ENCODE measurements at regions not wholly inside any gene's neighbourhood (a gene's known extent, or its start where the extent isn't known, plus 50 kb on each side); places are given as distances from the start of the nearest gene placed in this dataset.

DNA sequence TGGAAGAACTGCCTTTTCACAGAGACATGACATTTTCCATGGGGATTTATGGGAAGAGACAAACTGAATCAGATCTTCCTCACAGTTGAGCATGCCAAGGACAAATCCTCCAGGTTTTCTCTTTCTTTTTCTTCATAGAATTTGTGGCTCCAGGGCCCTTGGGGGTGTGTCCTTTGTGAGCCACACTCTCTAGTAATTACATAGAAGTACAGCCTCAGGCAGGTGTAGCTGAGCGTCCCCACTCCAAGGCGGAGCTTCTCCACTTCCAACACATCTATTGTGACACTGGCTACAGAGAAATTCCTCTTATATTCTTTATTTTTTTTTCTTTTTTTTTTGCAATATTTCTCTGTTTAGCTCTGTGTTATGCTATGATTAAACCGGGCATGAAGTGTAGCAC is 420.5 kb upstream of the CD180 start:
- intact Hi-C loops (cut with DNase I, micrococcal nuclease), result no loop called here
- no peaks in the 10 kb centered on the region for H3K27me3 ChIP-seq (ENCODE audit: control insufficient read depth in 1 of 2, insufficient read depth in 2 of 2, low read length in 2 of 2)
- no peak for TF ChIP-seq CTCF (IDR thresholded peaks at IDR 0.05)

GRCh38 chr5:67612961-67613360 is 416.4 kb upstream of the CD180 start:
- H3K9me3 Mint-ChIP-seq, result no peaks in the 10 kb centered on the region
- TF ChIP-seq CTCF (IDR thresholded peaks at IDR 0.05), result no peak
- Histone ChIP-seq H3K4me1 (ENCODE audit: insufficient read depth, low read length) (no peaks in the 10 kb centered on the region), H3K27me3 (ENCODE audit: control insufficient read depth in 1 of 2, insufficient read depth in 2 of 2, low read length in 2 of 2) (no peaks in the 10 kb centered on the region), H3K27ac (ENCODE audit: low read depth in 1 of 2, low read length in 2 of 2) (no peak overlapping the region), H3K9me3 (ENCODE audit: control insufficient read depth in 1 of 2, insufficient read depth in 1 of 2, low read length in 2 of 2) (no peaks in the 10 kb centered on the region), H3K36me3 (ENCODE audit: insufficient read depth, low read length) (no peaks in the 10 kb centered on the region), H3K4me3 (ENCODE audit: low read length) (no peak overlapping the region)
- intact Hi-C loops (cut with DNase I, micrococcal nuclease), result no loop called here
- peaks cover 11% of the 10 kb centered on the region for H3K4me1 Mint-ChIP-seq (ENCODE audit: low read depth)
- peaks cover 7% of the 10 kb centered on the region for H3K27me3 Mint-ChIP-seq
- no peak for ATAC-seq (ENCODE audit: poor library complexity)
- ChIA-PET POLR2A (no interaction called here), CTCF (no interaction called here)
- no peak overlapping the region for H3K27ac Mint-ChIP-seq
- H3K4me3 Mint-ChIP-seq, result no peak overlapping the region
- no peaks in the 10 kb centered on the region for H3K36me3 Mint-ChIP-seq (ENCODE audit: low read depth)
- no peak for DNase-seq

More for the DNA sequence above, 420.5 kb upstream of the CD180 start:
- H3K9me3 Mint-ChIP-seq, result no peaks in the 10 kb centered on the region
- H3K27ac Mint-ChIP-seq, result no peak overlapping the region
- Histone ChIP-seq H3K9me3 (ENCODE audit: control insufficient read depth in 1 of 2, insufficient read depth in 1 of 2, low read length in 2 of 2) (no peaks in the 10 kb centered on the region), H3K27ac (ENCODE audit: low read depth in 1 of 2, low read length in 2 of 2) (no peak overlapping the region), H3K4me1 (ENCODE audit: insufficient read depth, low read length) (no peaks in the 10 kb centered on the region), H3K36me3 (ENCODE audit: insufficient read depth, low read length) (no peaks in the 10 kb centered on the region), H3K4me3 (ENCODE audit: low read length) (no peak overlapping the region)
- ChIA-PET CTCF (no interaction called here), POLR2A (no interaction called here)
- no peak overlapping the region for H3K4me3 Mint-ChIP-seq
- H3K4me1 Mint-ChIP-seq (ENCODE audit: low read depth), result peaks cover 22% of the 10 kb centered on the region
- ATAC-seq (ENCODE audit: poor library complexity) (no peak), DNase-seq (no peak)
- H3K36me3 Mint-ChIP-seq (ENCODE audit: low read depth), result no peaks in the 10 kb centered on the region
- no peaks in the 10 kb centered on the region for H3K27me3 Mint-ChIP-seq

GRCh38 chr5:67610186-67610912 is 413.8 kb upstream of the CD180 start:
- Mint-ChIP-seq H3K36me3 (ENCODE audit: low read depth) (peaks cover 3% of the 10 kb centered on the region), H3K27ac (no peak overlapping the region), H3K4me1 (ENCODE audit: low read depth) (peaks cover 11% of the 10 kb centered on the region), H3K4me3 (no peak overlapping the region), H3K27me3 (peaks cover 23% of the 10 kb centered on the region), H3K9me3 (no peaks in the 10 kb centered on the region)
- POLR2A ChIA-PET, result no interaction called here
- CTCF ChIA-PET, result no interaction called here
- intact Hi-C loops (cut with DNase I, micrococcal nuclease), result no loop called here
- DNase-seq, result no peak
- Histone ChIP-seq H3K4me1 (ENCODE audit: insufficient read depth, low read length) (no peaks in the 10 kb centered on the region), H3K9me3 (ENCODE audit: control insufficient read depth in 1 of 2, insufficient read depth in 1 of 2, low read length in 2 of 2) (no peaks in the 10 kb centered on the region), H3K4me3 (ENCODE audit: low read length) (no peak overlapping the region), H3K27me3 (ENCODE audit: control insufficient read depth in 1 of 2, insufficient read depth in 2 of 2, low read length in 2 of 2) (no peaks in the 10 kb centered on the region), H3K27ac (ENCODE audit: low read depth in 1 of 2, low read length in 2 of 2) (no peak overlapping the region), H3K36me3 (ENCODE audit: insufficient read depth, low read length) (no peaks in the 10 kb centered on the region)
- no peak for ATAC-seq (ENCODE audit: poor library complexity)
- TF ChIP-seq CTCF (IDR thresholded peaks at IDR 0.05), result no peak

Data from CD4-positive, alpha-beta T cell (primary cell).